K562 (cell line): ENCODE measurements at regions not wholly inside any gene's neighbourhood (a gene's known extent, or its start where the extent isn't known, plus 50 kb on each side); places are given as distances from the start of the nearest gene placed in this dataset.

Experiments
- ATAC-seq: fragments of 200-7000 bp; cut with Tn5 transposase; 3 replicates; pipeline ENCODE4 v1.9.1; 2020; ENCODE audit warnings: moderate library complexity
- BruUV-seq: library from RNA; stranded (reverse); fragments of 400-500 nt; replicated peaks from 2 replicates; lab custom pipeline; 2021; lab: Mats Ljungman, UMichigan
- CTCF ChIA-PET: fragments of 300-600 bp; formaldehyde crosslinking; extraction: SDS; loops from one replicate; lab custom pipeline; 2021; ENCODE audit warnings: low intra/inter-chr PET ratio; lab: Yijun Ruan, JAX
- POLR2A ChIA-PET: fragments of 300-600, 350-650 bp; sonication (Branson Sonifier 250); formaldehyde crosslinking; extraction: SDS; loops from one replicate; lab custom pipeline; 2021; ENCODE audit warnings: antibody characterized with exemption, inconsistent platforms; lab: Yijun Ruan, JAX
- DNase-seq, 4 experiments: peaks; one replicate each; pipeline versions ENCODE4 v3.0.0 to v3.0.0-alpha.2; 2011 to 2018; ENCODE audit warnings: low spot score in 3 of 4, mixed read lengths in 3 of 4; ENCODE audit errors: extremely low read depth in 1 of 4
- FAIRE-seq: peaks from 2 replicates; lab custom pipeline; 2011; peaks lifted over from hg19 to GRCh38; lab: Jason Lieb, UNC
- H2AFZ ChIP-seq: 2 replicates; pipeline ENCODE4 v1.6.0; 2011; ENCODE audit warnings: low read depth, low read length, control low read depth, inconsistent platforms
- H3K27ac ChIP-seq: fragments of 200-600 bp; 3 replicates; pipeline ENCODE4 v1.8.0; 2011; ENCODE audit warnings: low read depth, mild to moderate bottlenecking, control low read depth, inconsistent platforms, low read length, moderate library complexity, mixed read lengths; ENCODE audit errors: extremely low read depth
- H3K27me3 ChIP-seq, 2 experiments: fragments of 300-600 bp in 1 of 2; 2 replicates in 1 of 2; 3 replicates in 1 of 2; pipeline versions ENCODE4 v1.6.0 to v1.8.0; 2011; ENCODE audit warnings: inconsistent platforms in 2 of 2, low read length in 2 of 2, mild to moderate bottlenecking in 1 of 2, mixed read lengths in 1 of 2, moderate library complexity in 1 of 2; ENCODE audit not compliant: control insufficient read depth in 2 of 2, insufficient read depth in 2 of 2
- H3K36me3 ChIP-seq: fragments of 300-600 bp; 3 replicates; pipeline ENCODE4 v1.8.0; 2011; ENCODE audit warnings: mild to moderate bottlenecking, low read length, inconsistent platforms; ENCODE audit not compliant: control insufficient read depth, insufficient read depth
- H3K4me1 ChIP-seq, 2 experiments: fragments of 200-600 bp in 1 of 2; replicated peaks in 1 of 2; 2 replicates in 1 of 2; 3 replicates in 1 of 2; pipeline versions ENCODE4 v1.5.1 to v1.8.0; 2011; ENCODE audit warnings: inconsistent platforms in 2 of 2, low read length in 2 of 2, mild to moderate bottlenecking in 1 of 2, mixed read lengths in 1 of 2, moderate library complexity in 1 of 2; ENCODE audit not compliant: control insufficient read depth in 2 of 2, insufficient read depth in 2 of 2
- H3K4me2 ChIP-seq: 2 replicates; pipeline ENCODE4 v1.6.1; 2011; ENCODE audit warnings: low read length, control low read depth, inconsistent platforms, mixed read lengths; ENCODE audit not compliant: insufficient read depth
- H3K4me3 ChIP-seq: fragments of 200-600 bp; sonication (generic), shearing (Covaris generic); 2 replicates; pipeline ENCODE4 v1.5.1; 2016; ENCODE audit warnings: control low read depth, inconsistent platforms
- H3K79me2 ChIP-seq: fragments of 200-600 bp; 3 replicates; pipeline ENCODE4 v1.8.0; 2011; ENCODE audit warnings: low read length, inconsistent platforms; ENCODE audit not compliant: control insufficient read depth, insufficient read depth
- H3K9ac ChIP-seq, 2 experiments: 2 replicates each; pipeline versions ENCODE4 v1.6.0 to v1.6.1; 2011; ENCODE audit warnings: low read depth in 2 of 2, low read length in 2 of 2, control low read depth in 1 of 2, inconsistent platforms in 1 of 2, mild to moderate bottlenecking in 1 of 2, mixed read lengths in 1 of 2; ENCODE audit not compliant: insufficient read depth in 1 of 2
- H3K9me1 ChIP-seq: one replicate; pipeline ENCODE4 v1.6.0; 2011; ENCODE audit warnings: inconsistent platforms, mild to moderate bottlenecking, low read length, moderate library complexity; ENCODE audit not compliant: control insufficient read depth, insufficient read depth
- H3K9me3 ChIP-seq: replicated peaks from 2 replicates; pipeline ENCODE4 v1.5.1; 2011; ENCODE audit warnings: low read depth, low read length, inconsistent platforms; ENCODE audit not compliant: control insufficient read depth, insufficient read depth
- H4K20me1 ChIP-seq: replicated peaks from 2 replicates; pipeline ENCODE4 v1.6.1; 2011; ENCODE audit warnings: low read length, inconsistent platforms, mixed read lengths; ENCODE audit not compliant: control insufficient read depth, insufficient read depth
- CEBPZ ChIP-seq: fragments of 150-350 bp; IDR thresholded peaks from 2 replicates; pipeline ENCODE4 v1.6.1; 2014; ENCODE audit warnings: low read depth, mild to moderate bottlenecking, low read length, borderline replicate concordance
- CXXC5 ChIP-seq: fragments of 250-450 bp; sonication (Bioruptor Pico); IDR thresholded peaks from 2 replicates; pipeline ENCODE4 v1.8.0; 2022; ENCODE audit warnings: inconsistent platforms, mild to moderate bottlenecking, moderate library complexity
- DIDO1 ChIP-seq: fragments of 450-650 bp; IDR thresholded peaks from 2 replicates; pipeline ENCODE4 v1.6.1; 2016; ENCODE audit warnings: low read depth, missing biosample characterization, missing genetic modification characterization
- DPF2 ChIP-seq: fragments of 450-650 bp; IDR thresholded peaks from 2 replicates; pipeline ENCODE4 v1.6.1; 2016
- GABPA ChIP-seq: fragments of 200-800 bp; sonication (Bioruptor generic); conservative IDR thresholded peaks from 2 replicates; pipeline ENCODE4 v1.6.1; 2016; ENCODE audit warnings: low read depth, missing genetic modification characterization, missing compliant biosample characterization
- KLF1 ChIP-seq: fragments of 450-650 bp; IDR thresholded peaks from 2 replicates; pipeline ENCODE4 v1.6.1; 2016; ENCODE audit warnings: missing genetic modification characterization, missing compliant biosample characterization
- NCOA4 ChIP-seq: fragments of 450-650 bp; IDR thresholded peaks from 2 replicates; pipeline ENCODE4 v1.6.1; 2018; ENCODE audit warnings: mild to moderate bottlenecking; ENCODE audit not compliant: partially characterized antibody
- NELFE ChIP-seq: IDR thresholded peaks from 2 replicates; pipeline ENCODE4 v1.6.1; 2011; ENCODE audit warnings: mild to moderate bottlenecking; ENCODE audit not compliant: insufficient read depth, insufficient read length
- NONO ChIP-seq, 2 experiments: fragments of 200-400 bp in 1 of 2; fragments of 450-650 bp in 1 of 2; formaldehyde crosslinking in 1 of 2; IDR thresholded peaks; 2 replicates each; pipeline ENCODE4 v1.6.1; 2017; ENCODE audit warnings: low read depth in 2 of 2, mild to moderate bottlenecking in 2 of 2, moderate library complexity in 2 of 2, low read length in 1 of 2
- PCBP2 ChIP-seq: fragments of 200-400 bp; formaldehyde crosslinking; IDR thresholded peaks from 2 replicates; pipeline ENCODE4 v1.6.1; 2018; ENCODE audit warnings: low read length, low read depth, mild to moderate bottlenecking, moderate library complexity; ENCODE audit not compliant: poor library complexity, severe bottlenecking
- ZNF197 ChIP-seq: fragments of 200-800 bp; sonication (Bioruptor generic); IDR thresholded peaks from 2 replicates; pipeline ENCODE4 v1.6.1; 2016; ENCODE audit warnings: low read depth, missing genetic modification characterization, missing compliant biosample characterization
- ZNF551 ChIP-seq: fragments of 250-450 bp; sonication (Bioruptor Pico); IDR thresholded peaks from 2 replicates; pipeline ENCODE4 v1.5.0; 2021; ENCODE audit warnings: mild to moderate bottlenecking, moderate library complexity
- ZNF584 ChIP-seq: fragments of 200-800 bp; sonication (Bioruptor generic); IDR thresholded peaks from 2 replicates; pipeline ENCODE4 v1.6.1; 2016; ENCODE audit warnings: low read depth, mild to moderate bottlenecking, missing genetic modification characterization, missing compliant biosample characterization
- ZNF639 ChIP-seq, 2 experiments: fragments of 200-800 bp in 1 of 2; sonication (Bioruptor generic) in 1 of 2; sonication (generic) in 1 of 2; formaldehyde crosslinking in 1 of 2; IDR thresholded peaks in 1 of 2; conservative IDR thresholded peaks in 1 of 2; 2 replicates each; pipeline versions ENCODE4 v1.5.0 to v1.6.1; 2016 to 2020; ENCODE audit warnings: missing compliant biosample characterization in 1 of 2, missing genetic modification characterization in 1 of 2, missing genetic modification reagents in 1 of 2
- ZNF696 ChIP-seq: fragments of 250-450 bp; sonication (Bioruptor Pico); conservative IDR thresholded peaks from 2 replicates; pipeline ENCODE4 v1.4.0; 2020; ENCODE audit warnings: mild to moderate bottlenecking, moderate library complexity
- WGBS: fragments of 100-300 bp; shearing (Covaris generic); methylation state at CpG from one replicate; pipeline ENCODE4 v1.1.6; 2016; ENCODE audit warnings: low coverage, mixed read lengths; ENCODE audit not compliant: insufficient coverage; ENCODE audit errors: missing lambda C conversion rate; 5-methylcytosine and 5-hydroxymethylcytosine counted together
- in situ Hi-C: fragments of 300-500 bp; cut with MboI; formaldehyde crosslinking; loops from 4 replicates; pipeline ENCODE4 v1.15.0; 2018; ENCODE audit warnings: inconsistent platforms, mixed read lengths
- intact Hi-C: fragments of 100-400 bp; cut with micrococcal nuclease; formaldehyde crosslinking; loops from 2 replicates; pipeline ENCODE4 v1.14.2; 2022
- TF ChIP-seq, protein P1 (sequence below): fragments of 450-650 bp; formaldehyde crosslinking; IDR thresholded peaks from 2 replicates; pipeline ENCODE4 v1.4.0; 2022; ENCODE audit warnings: missing genetic modification characterization

DNA sequence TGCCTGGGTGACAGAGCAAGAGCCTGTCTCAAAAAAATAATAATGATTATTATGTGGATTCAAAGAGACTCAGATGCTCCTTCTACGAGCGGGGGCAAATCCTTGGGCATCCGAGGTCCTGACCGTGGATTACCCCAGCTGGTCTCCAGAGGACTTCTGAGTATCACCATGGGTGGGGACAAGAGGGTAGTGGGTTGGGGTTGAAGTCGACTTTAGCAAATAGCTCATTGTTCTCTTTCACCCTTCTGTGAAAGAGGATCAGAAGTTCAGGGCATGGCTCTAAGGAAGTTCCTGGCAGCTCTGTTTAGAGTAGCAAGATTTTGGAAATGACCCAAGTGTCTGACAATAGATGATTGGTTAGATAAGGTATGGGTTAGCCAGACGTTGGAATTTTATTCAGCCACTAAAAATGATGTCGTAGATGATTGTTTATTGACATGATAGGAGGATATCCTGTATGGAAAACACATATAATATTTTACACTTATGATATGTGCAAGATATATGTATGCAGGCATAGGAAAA, 59.0 kb upstream of the SPRED2 start:
- Histone ChIP-seq H3K36me3 (no peaks in the 10 kb centered on the region), H3K4me1 (peaks cover 0 to 9% of the 10 kb centered on the region in 2 experiments; a peak in 3 of 5 replicates), H3K4me3 (no peak overlapping the region), H4K20me1 (no peaks in the 10 kb centered on the region), H3K9ac (no peak overlapping the region), H2AFZ (no peak overlapping the region), H3K4me2 (no peak overlapping the region), H3K79me2 (no peaks in the 10 kb centered on the region), H3K9me1 (no peaks in the 10 kb centered on the region), H3K27me3 (no peaks in the 10 kb centered on the region), H3K27ac (no peak overlapping the region), H3K9me3 (no peaks in the 10 kb centered on the region)
- TF ChIP-seq CXXC5 (no peak), DPF2 (no peak), ZNF696 (CRISPR knock-in tag) (no peak), ZNF197 (CRISPR knock-in tag) (no peak), PCBP2 (no peak), ZNF551 (no peak), KLF1 (tag) (no peak), DIDO1 (tag) (no peak), NONO (IDR thresholded peaks at IDR 0.05; ENCODE audit: low read depth in 2 of 2, low read length in 1 of 2) (no peak), ZNF584 (CRISPR knock-in tag) (no peak), ZNF639 (CRISPR knock-in tag; conservative IDR thresholded peaks at IDR 0.05 in 1 of 2, IDR thresholded peaks at IDR 0.05 in 1 of 2) (no peak), CEBPZ (no peak), NCOA4 (no peak), GABPA (tag) (no peak), NELFE (no peak)
- TF ChIP-seq, protein P1, sequence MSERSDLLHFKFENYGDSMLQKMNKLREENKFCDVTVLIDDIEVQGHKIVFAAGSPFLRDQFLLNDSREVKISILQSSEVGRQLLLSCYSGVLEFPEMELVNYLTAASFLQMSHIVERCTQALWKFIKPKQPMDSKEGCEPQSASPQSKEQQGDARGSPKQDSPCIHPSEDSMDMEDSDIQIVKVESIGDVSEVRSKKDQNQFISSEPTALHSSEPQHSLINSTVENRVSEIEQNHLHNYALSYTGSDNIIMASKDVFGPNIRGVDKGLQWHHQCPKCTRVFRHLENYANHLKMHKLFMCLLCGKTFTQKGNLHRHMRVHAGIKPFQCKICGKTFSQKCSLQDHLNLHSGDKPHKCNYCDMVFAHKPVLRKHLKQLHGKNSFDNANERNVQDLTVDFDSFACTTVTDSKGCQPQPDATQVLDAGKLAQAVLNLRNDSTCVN (CRISPR knock-in tag): no peak
- in situ Hi-C loops: no loop called here
- ATAC-seq: no peak
- intact Hi-C loops: no loop called here
- BruUV-seq: no TSS peak
- ChIA-PET CTCF (no interaction called here), POLR2A (interaction anchor here (0.9 to 1.5 kb wide), 2 partner anchors 10 to 181 kb away, joined by 3 to 5 read pairs; no protein-coding TSS in a partner anchor)
- no peak for FAIRE-seq
- 28% methylated on average over 4 of the region's 7 CpGs for WGBS
- no peak for DNase-seq
